HS-27A (cell line): ENCODE measurements at regions not wholly inside any gene's neighbourhood (a gene's known extent, or its start where the extent isn't known, plus 50 kb on each side); places are given as distances from the start of the nearest gene placed in this dataset.

ENCODE experiments used
- DNase-seq: peaks from one replicate; pipeline ENCODE4 v3.0.0-alpha.2; 2012; ENCODE audit warnings: low read depth, missing footprints

DNA sequence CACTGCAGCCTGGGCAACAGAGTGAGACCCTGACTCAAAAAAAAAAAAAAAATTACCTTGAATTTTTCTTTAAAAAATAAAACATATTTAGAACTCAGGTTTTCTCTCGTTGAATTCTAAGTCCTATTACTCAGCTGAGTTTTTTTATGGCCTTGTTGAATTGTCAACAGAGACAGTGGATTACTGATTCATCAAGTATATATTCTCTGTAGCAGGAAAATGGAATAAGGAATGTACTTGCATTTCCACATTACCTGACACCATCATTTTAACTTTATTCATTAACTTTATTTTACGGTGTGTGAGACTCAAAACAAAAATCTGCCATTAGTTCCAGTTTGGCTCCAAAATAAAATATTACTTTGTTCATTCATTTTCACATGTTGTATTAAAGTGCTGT lies 53.8 kb upstream of the APP start:
- DNase-seq: no peak
